T-helper 1 cell treated with Interleukin-12 subunit alpha and Interleukin-12 subunit beta and Interleukin-4 antibody, amounts not matched to agents 30 ng/mL and 1 ng/mL, for 36 hours (primary cell): ENCODE measurements at regions not wholly inside any gene's neighbourhood (a gene's known extent, or its start where the extent isn't known, plus 50 kb on each side); places are given as distances from the start of the nearest gene placed in this dataset.
"Not testable (repeated sequence)": the region's sequence is repeated elsewhere in the genome, so short reads cannot be mapped to it uniquely, and the experiment has no call there.

Experiments used
- intact Hi-C: fragments of 100-400 bp; cut with micrococcal nuclease; formaldehyde crosslinking; loops from one replicate; pipeline ENCODE4 v1.15.1; 2024

GRCh38 chr12:31828071-31828470 lies 99.2 kb upstream of the AMN1 start:
- intact Hi-C loops = loop anchor here (5.0 kb wide), 1 partner anchor 81 kb away; no protein-coding TSS in a partner anchor

- intact Hi-C loops = loop anchor here (5.0 kb wide), 1 partner anchor 50 kb away; no protein-coding TSS in a partner anchor
Observed at GRCh38 chr12:31822761-31823160, 93.9 kb upstream of the AMN1 start.

GRCh38 chr12:31821484-31821883 lies 92.7 kb upstream of the AMN1 start:
- intact Hi-C loops = loop anchor here (5.0 kb wide), 1 partner anchor 49 kb away; no protein-coding TSS in a partner anchor

GRCh38 chr12:31820832-31821231 lies 92.0 kb upstream of the AMN1 start:
- intact Hi-C loops = loop anchor here (5.0 kb wide), 1 partner anchor 49 kb away; no protein-coding TSS in a partner anchor

GRCh38 chr12:31819427-31819826 lies 90.6 kb upstream of the AMN1 start:
- intact Hi-C loops = no loop called here

GRCh38 chr12:31818623-31819268 lies 89.9 kb upstream of the AMN1 start:
- intact Hi-C loops = no loop called here

- intact Hi-C loops = no loop called here
Observed at GRCh38 chr12:31817120-31817519, 88.3 kb upstream of the AMN1 start.

GRCh38 chr12:31815096-31815495 lies 86.3 kb upstream of the AMN1 start:
- intact Hi-C loops = no loop called here

- intact Hi-C loops = no loop called here
Observed at GRCh38 chr12:31813305-31813704, 84.5 kb upstream of the AMN1 start.

- intact Hi-C loops = no loop called here
Observed at GRCh38 chr12:31807773-31808097, 78.9 kb upstream of the AMN1 start.

- intact Hi-C loops = not testable (repeated sequence)
Observed at GRCh38 chr12:31807081-31807772, 78.4 kb upstream of the AMN1 start.

- intact Hi-C loops = not testable (repeated sequence)
Observed at GRCh38 chr12:31805681-31806080, 76.9 kb upstream of the AMN1 start.

- intact Hi-C loops = loop anchor here (1.0 to 5.0 kb wide), 3 partner anchors 41 to 73 kb away; no protein-coding TSS in a partner anchor
Observed at GRCh38 chr12:31804707-31805106, 75.9 kb upstream of the AMN1 start.

GRCh38 chr12:31804185-31804504 lies 75.3 kb upstream of the AMN1 start:
- intact Hi-C loops = loop anchor here (1.0 to 5.0 kb wide), 3 partner anchors 41 to 73 kb away; no protein-coding TSS in a partner anchor

GRCh38 chr12:31803306-31804184 lies 74.7 kb upstream of the AMN1 start:
- intact Hi-C loops = loop anchor here (1.0 to 5.0 kb wide), 3 partner anchors 40 to 74 kb away; no protein-coding TSS in a partner anchor

- intact Hi-C loops = loop anchor here (5.0 kb wide), 2 partner anchors 55 to 75 kb away; no protein-coding TSS in a partner anchor
Observed at GRCh38 chr12:31801872-31802271, 73.1 kb upstream of the AMN1 start.

GRCh38 chr12:31797230-31797872 lies 68.5 kb upstream of the AMN1 start:
- intact Hi-C loops = no loop called here

- intact Hi-C loops = no loop called here
Observed at GRCh38 chr12:31796270-31796951, 67.6 kb upstream of the AMN1 start.

GRCh38 chr12:31794745-31795144 lies 65.9 kb upstream of the AMN1 start:
- intact Hi-C loops = no loop called here

- intact Hi-C loops = not testable (repeated sequence)
Observed at GRCh38 chr12:31791265-31791664, 62.4 kb upstream of the AMN1 start.

GRCh38 chr12:31790759-31791158 lies 61.9 kb upstream of the AMN1 start:
- intact Hi-C loops = no loop called here
